Endothelial cell (in vitro differentiated cells): ENCODE measurements at regions not wholly inside any gene's neighbourhood (a gene's known extent, or its start where the extent isn't known, plus 50 kb on each side); places are given as distances from the start of the nearest gene placed in this dataset.

Source experiments
- DNase-seq: peaks from one replicate; pipeline ENCODE4 v3.0.0; 2021; ENCODE audit warnings: low spot score
- H3K27ac Mint-ChIP-seq: one replicate; pipeline ENCODE4 v1.8.0; 2021; ENCODE audit warnings: mixed read lengths, inconsistent platforms; ENCODE audit not compliant: unreplicated experiment
- H3K27me3 Mint-ChIP-seq: one replicate; pipeline ENCODE4 v1.8.0; 2021; ENCODE audit warnings: mild to moderate bottlenecking, moderate library complexity, mixed read lengths, inconsistent platforms; ENCODE audit not compliant: unreplicated experiment
- H3K36me3 Mint-ChIP-seq: one replicate; pipeline ENCODE4 v1.8.0; 2021; ENCODE audit warnings: mild to moderate bottlenecking, low read depth, mixed read lengths, inconsistent platforms; ENCODE audit not compliant: unreplicated experiment
- H3K4me1 Mint-ChIP-seq: one replicate; pipeline ENCODE4 v1.8.0; 2021; ENCODE audit warnings: mild to moderate bottlenecking, mixed read lengths, inconsistent platforms; ENCODE audit not compliant: unreplicated experiment
- H3K4me3 Mint-ChIP-seq: one replicate; pipeline ENCODE4 v1.8.0; 2021; ENCODE audit warnings: mild to moderate bottlenecking, mixed read lengths, inconsistent platforms; ENCODE audit not compliant: unreplicated experiment
- H3K9me3 Mint-ChIP-seq: one replicate; pipeline ENCODE4 v1.8.0; 2021; ENCODE audit warnings: mixed read lengths, inconsistent platforms; ENCODE audit not compliant: unreplicated experiment
- CTCF ChIP-seq: fragments of 200-600 bp; sonication (generic); IDR thresholded peaks from one replicate; pipeline ENCODE4 v1.5.0; 2021; ENCODE audit warnings: antibody characterized with exemption; ENCODE audit not compliant: unreplicated experiment

DNA sequence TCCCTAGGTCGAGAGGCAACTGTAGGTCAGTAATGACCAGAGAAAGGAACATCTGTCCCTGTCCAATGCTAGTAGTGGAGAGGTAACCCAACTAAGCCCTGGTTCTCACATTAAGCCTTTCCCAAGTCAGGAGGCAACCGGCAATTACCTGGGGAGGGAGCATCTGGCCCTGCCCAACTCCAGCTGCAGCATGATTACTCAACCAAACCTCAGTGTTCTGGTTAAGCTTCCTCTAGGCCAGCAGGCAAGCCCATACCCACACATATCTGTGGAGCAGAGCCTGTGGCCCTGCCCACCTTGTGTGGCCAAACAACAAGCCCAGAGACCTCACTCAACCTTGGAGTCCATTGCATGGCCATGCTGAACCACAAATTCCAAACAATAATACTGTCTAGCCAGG, 220.8 kb upstream of the SLC24A2 start:
- H3K27me3 Mint-ChIP-seq = peaks cover 2% of the 10 kb centered on the region
- H3K9me3 Mint-ChIP-seq = peaks cover 4% of the 10 kb centered on the region
- H3K27ac Mint-ChIP-seq = no peak overlapping the region

GRCh38 chr9:20002011-20002410, 213.2 kb upstream of the SLC24A2 start:
- peaks cover 3% of the 10 kb centered on the region for H3K36me3 Mint-ChIP-seq
- TF ChIP-seq CTCF = no peak
- H3K27ac Mint-ChIP-seq = no peak overlapping the region
- H3K9me3 Mint-ChIP-seq = no peaks in the 10 kb centered on the region
- peaks cover 2% of the 10 kb centered on the region for H3K27me3 Mint-ChIP-seq
- peaks cover 18% of the 10 kb centered on the region for H3K4me1 Mint-ChIP-seq
- no peak overlapping the region for H3K4me3 Mint-ChIP-seq
- no peak for DNase-seq

More for the DNA sequence above, 220.8 kb upstream of the SLC24A2 start:
- no peak for TF ChIP-seq CTCF
- Mint-ChIP-seq H3K4me3 (no peak overlapping the region), H3K4me1 (no peaks in the 10 kb centered on the region), H3K36me3 (no peaks in the 10 kb centered on the region)
- DNase-seq = no peak

GRCh38 chr9:20001058-20001457, 212.2 kb upstream of the SLC24A2 start:
- Mint-ChIP-seq H3K4me1 (peaks cover 18% of the 10 kb centered on the region), H3K9me3 (no peaks in the 10 kb centered on the region), H3K4me3 (no peak overlapping the region), H3K36me3 (peaks cover 3% of the 10 kb centered on the region), H3K27me3 (peaks cover 2% of the 10 kb centered on the region), H3K27ac (no peak overlapping the region)
- no peak for DNase-seq
- no peak for TF ChIP-seq CTCF

GRCh38 chr9:19999491-20000057, 210.7 kb upstream of the SLC24A2 start:
- no peak overlapping the region for H3K4me3 Mint-ChIP-seq
- no peak overlapping the region for H3K27ac Mint-ChIP-seq
- peaks cover 18% of the 10 kb centered on the region for H3K4me1 Mint-ChIP-seq
- H3K27me3 Mint-ChIP-seq = peaks cover 2% of the 10 kb centered on the region
- no peak for TF ChIP-seq CTCF
- DNase-seq = no peak
- peaks cover 3% of the 10 kb centered on the region for H3K36me3 Mint-ChIP-seq
- no peaks in the 10 kb centered on the region for H3K9me3 Mint-ChIP-seq

GRCh38 chr9:19998823-19999455, 210.1 kb upstream of the SLC24A2 start:
- Mint-ChIP-seq H3K27me3 (peaks cover 2% of the 10 kb centered on the region), H3K36me3 (peaks cover 3% of the 10 kb centered on the region), H3K4me1 (peaks cover 18% of the 10 kb centered on the region), H3K4me3 (no peak overlapping the region), H3K27ac (no peak overlapping the region), H3K9me3 (no peaks in the 10 kb centered on the region)
- DNase-seq = no peak
- TF ChIP-seq CTCF = no peak
